Psoas muscle (tissue), 7 donors: ENCODE measurements at regions not wholly inside any gene's neighbourhood (a gene's known extent, or its start where the extent isn't known, plus 50 kb on each side); places are given as distances from the start of the nearest gene placed in this dataset.

ENCODE experiments used
- ATAC-seq, 4 donors: fragments of 200-7000 bp; cut with Tn5 transposase; one replicate each; pipeline ENCODE4 v1.9.1; 2020; ENCODE audit warnings: moderate library complexity in 3 of 4, mild to moderate bottlenecking in 2 of 4
- DNase-seq, 2 donors: peaks; one replicate each; pipeline ENCODE4 v3.0.0-alpha.2; 2020
- H3K27ac ChIP-seq: fragments of 200-600 bp; one replicate; pipeline ENCODE4 v1.8.0; 2022
- H3K27me3 ChIP-seq, 3 donors: fragments of 200-600 bp in 1 of 3; one replicate each; pipeline versions ENCODE4 v1.6.1 to v1.8.0; 2013 to 2022; ENCODE audit warnings: low read length in 2 of 3, mild to moderate bottlenecking in 2 of 3, moderate library complexity in 1 of 3; ENCODE audit not compliant: insufficient read depth in 3 of 3
- H3K36me3 ChIP-seq, 2 donors: fragments of 200-600 bp in 1 of 2; one replicate each; pipeline versions ENCODE4 v1.6.1 to v1.8.0; 2013 to 2022; ENCODE audit warnings: low read depth in 1 of 2, mild to moderate bottlenecking in 1 of 2, moderate library complexity in 1 of 2; ENCODE audit not compliant: insufficient read depth in 1 of 2
- H3K4me1 ChIP-seq: fragments of 200-600 bp; one replicate; pipeline ENCODE4 v1.8.0; 2022
- H3K4me3 ChIP-seq: fragments of 200-600 bp; one replicate; pipeline ENCODE4 v1.8.0; 2022; ENCODE audit warnings: mild to moderate bottlenecking
- H3K9me3 ChIP-seq: fragments of 200-600 bp; one replicate; pipeline ENCODE4 v1.8.0; 2022
- CTCF ChIP-seq: fragments of 200-600 bp; IDR thresholded peaks from one replicate; pipeline ENCODE4 v1.8.0; 2022; ENCODE audit warnings: antibody characterized with exemption
- WGBS, 3 donors: extraction: QIAGEN DNeasy Blood & Tissue Kit; methylation state at CpG; one replicate each; pipeline versions ENCODE4 v1.1.6 to v1.1.7; 2013; 5-methylcytosine and 5-hydroxymethylcytosine counted together
- intact Hi-C, 2 donors: fragments of 100-400 bp; cut with DNase I; formaldehyde crosslinking; loops; one replicate each; pipeline versions ENCODE4 v1.11.0 to v1.14.2; 2022
- donor health status: healthy with polysubstance abuse.
- donor health status: DM: no; HTN: no; CAD: no; lungs with moderate emphysema.
- donor health status: Bipolar disorder and iron deficiency.
- donor health status: healthy.
- donor health status: DM: yes; HTN: yes; CAD: no.
- donor health status: DM: no; HTN: no; CAD: no.
- donor health status: DM: yes; HTN: yes; CAD: no.

DNA sequence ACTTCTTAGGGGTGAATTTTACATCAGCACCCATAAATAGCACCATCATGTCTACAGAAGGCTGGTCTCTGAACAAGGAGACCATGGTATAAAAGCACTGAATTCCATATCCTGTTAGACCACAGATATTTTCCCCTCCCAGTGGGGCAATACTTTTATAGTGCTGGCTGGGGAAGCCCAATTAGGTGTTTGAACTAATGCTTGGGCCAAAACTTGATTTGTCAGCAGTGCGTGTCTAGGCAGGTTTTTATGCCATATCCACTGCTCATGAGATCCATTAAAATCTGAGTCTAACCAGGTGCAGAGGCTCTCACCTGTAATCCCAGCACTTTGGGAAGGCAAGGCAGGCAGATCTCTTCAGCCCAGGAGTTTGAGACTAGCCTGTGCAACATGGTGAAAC lies 623.0 kb downstream of the NPHP4 start:
- no peaks in the 10 kb centered on the region for H3K36me3 ChIP-seq
- no peaks in the 10 kb centered on the region for H3K4me1 ChIP-seq
- intact Hi-C loops = no loop called here
- no peak overlapping the region for H3K27ac ChIP-seq
- no peak overlapping the region for H3K4me3 ChIP-seq
- 69 to 84% (median 83%) methylated on average over 1 of the region's 1 CpG for WGBS, 3 donors
- TF ChIP-seq CTCF = no peak
- ATAC-seq (no peak), DNase-seq (no peak)
- H3K9me3 ChIP-seq = no peaks in the 10 kb centered on the region
- H3K27me3 ChIP-seq = peaks cover 2 to 14% (median 9%) of the 10 kb centered on the region in 3 donors

GRCh38 chr1:5368201-5368600 lies 624.0 kb downstream of the NPHP4 start:
- intact Hi-C loops = no loop called here
- no peak overlapping the region for H3K27ac ChIP-seq
- no peaks in the 10 kb centered on the region for H3K9me3 ChIP-seq
- DNase-seq (no peak), ATAC-seq (no peak)
- TF ChIP-seq CTCF = no peak
- 48 to 56% (median 55%) methylated on average over 5 of the region's 5 CpGs for WGBS, 3 donors
- no peaks in the 10 kb centered on the region for H3K36me3 ChIP-seq
- H3K27me3 ChIP-seq = peaks cover 2 to 15% (median 9%) of the 10 kb centered on the region in 3 donors
- H3K4me3 ChIP-seq = no peak overlapping the region
- no peaks in the 10 kb centered on the region for H3K4me1 ChIP-seq

DNA sequence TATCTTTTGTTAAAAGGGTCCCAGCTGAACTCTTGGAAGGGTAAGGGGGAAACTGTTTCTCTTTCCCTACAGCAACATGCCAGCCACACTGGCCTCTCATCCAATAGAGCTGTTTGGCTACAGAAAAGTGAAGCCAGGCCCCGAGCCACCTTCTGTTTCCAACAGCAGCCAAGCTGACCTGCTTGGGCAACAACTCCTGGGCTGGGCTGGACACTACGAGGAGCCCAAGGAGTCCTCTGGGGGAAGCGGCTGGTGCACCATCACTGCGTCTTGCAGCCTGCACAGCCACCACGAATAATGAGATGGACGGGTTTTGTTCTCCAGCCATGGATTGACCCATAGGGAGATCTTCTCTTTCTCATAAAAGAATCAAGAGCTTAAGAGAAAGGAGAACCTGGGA lies 624.9 kb downstream of the NPHP4 start:
- H3K27me3 ChIP-seq = peaks cover 2 to 13% (median 9%) of the 10 kb centered on the region in 3 donors
- WGBS, 3 donors = 59 to 69% (median 65%) methylated on average over 6 of the region's 6 CpGs
- intact Hi-C loops = no loop called here
- no peak overlapping the region for H3K4me3 ChIP-seq
- no peak overlapping the region for H3K27ac ChIP-seq
- H3K36me3 ChIP-seq = no peaks in the 10 kb centered on the region
- ATAC-seq (no peak), DNase-seq (no peak)
- H3K4me1 ChIP-seq = no peaks in the 10 kb centered on the region
- no peaks in the 10 kb centered on the region for H3K9me3 ChIP-seq
- no peak for TF ChIP-seq CTCF

DNA sequence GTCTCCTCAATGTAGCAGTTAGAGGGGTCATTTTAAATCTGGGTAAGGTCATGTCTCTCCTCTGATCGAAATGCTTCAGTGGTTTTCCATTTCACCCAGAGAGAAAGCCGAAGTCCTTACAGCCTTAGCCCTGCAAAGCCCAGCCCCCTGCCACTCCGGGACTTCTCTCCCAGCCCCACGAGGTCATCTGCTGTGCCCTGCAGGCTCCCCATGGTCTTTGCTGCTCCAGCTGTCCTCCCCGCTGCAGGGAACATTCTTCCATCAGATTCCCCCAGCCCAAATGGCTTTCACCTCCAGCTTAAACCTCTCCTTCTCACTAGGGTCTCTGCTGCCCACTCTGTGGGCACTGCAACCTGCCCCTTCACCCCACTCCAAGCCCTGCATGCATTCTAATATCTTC lies 626.5 kb downstream of the NPHP4 start:
- intact Hi-C loops = no loop called here
- no peaks in the 10 kb centered on the region for H3K36me3 ChIP-seq
- H3K27me3 ChIP-seq = peaks cover 2 to 12% (median 9%) of the 10 kb centered on the region in 3 donors
- no peak for TF ChIP-seq CTCF
- no peak for ATAC-seq
- H3K4me1 ChIP-seq = no peaks in the 10 kb centered on the region
- H3K9me3 ChIP-seq = no peaks in the 10 kb centered on the region
- WGBS, 3 donors = 42 to 53% (median 46%) methylated on average over 5 of the region's 5 CpGs
- H3K4me3 ChIP-seq = no peak overlapping the region
- DNase-seq = no peak
- H3K27ac ChIP-seq = no peak overlapping the region

DNA sequence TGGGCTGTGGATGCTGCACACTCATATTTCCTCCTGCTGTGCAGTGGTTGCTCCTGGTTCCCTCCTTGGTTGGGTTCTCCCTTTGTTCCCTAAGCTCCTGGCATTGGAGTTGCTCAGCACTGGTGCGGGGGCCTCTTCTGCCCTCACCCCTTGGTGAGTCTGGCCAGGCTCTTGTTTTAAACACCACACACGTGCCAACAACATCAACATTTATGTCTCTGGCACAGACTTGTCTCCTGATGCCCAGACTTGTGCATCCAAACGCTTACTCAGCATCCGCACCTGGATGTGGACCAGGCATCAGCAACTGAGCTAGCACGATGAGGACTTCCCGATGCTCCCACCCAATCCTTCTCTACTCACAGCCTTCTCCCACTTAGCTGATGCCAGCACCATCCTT lies 627.6 kb downstream of the NPHP4 start:
- Histone ChIP-seq H3K27me3 (peaks cover 2 to 12% (median 9%) of the 10 kb centered on the region in 3 donors), H3K4me1 (no peaks in the 10 kb centered on the region), H3K36me3 (no peaks in the 10 kb centered on the region), H3K9me3 (no peaks in the 10 kb centered on the region), H3K27ac (no peak overlapping the region), H3K4me3 (no peak overlapping the region)
- 79 to 87% (median 83%) methylated on average over 6 of the region's 6 CpGs for WGBS, 3 donors
- no peak for TF ChIP-seq CTCF
- DNase-seq (no peak), ATAC-seq (no peak)
- intact Hi-C loops = no loop called here
